Gastroesophageal sphincter (tissue), 3 donors: ENCODE measurements at regions not wholly inside any gene's neighbourhood (a gene's known extent, or its start where the extent isn't known, plus 50 kb on each side); places are given as distances from the start of the nearest gene placed in this dataset.

Experiments used
- CTCF ChIP-seq, 4 experiments: fragments of 200-600 bp in 2 of 4; fragments of 450-650 bp in 2 of 4; sonication (generic) in 1 of 4; IDR thresholded peaks; one replicate each; pipeline ENCODE4 v1.5.1; 2017 to 2019; ENCODE audit warnings: antibody characterized with exemption in 4 of 4, mild to moderate bottlenecking in 2 of 4, moderate library complexity in 2 of 4
- EP300 ChIP-seq: sonication (generic); formaldehyde crosslinking; IDR thresholded peaks from one replicate; pipeline ENCODE4 v1.6.1; 2017; ENCODE audit warnings: antibody characterized with exemption, mild to moderate bottlenecking
- POLR2A ChIP-seq, 2 donors: fragments of 450-650 bp; IDR thresholded peaks; one replicate each; pipeline ENCODE4 v1.6.1; 2017; ENCODE audit warnings: antibody characterized with exemption in 2 of 2, mild to moderate bottlenecking in 2 of 2, moderate library complexity in 1 of 2
- POLR2AphosphoS5 ChIP-seq: sonication (generic); formaldehyde crosslinking; IDR thresholded peaks from one replicate; pipeline ENCODE4 v1.6.1; 2017; ENCODE audit warnings: antibody characterized with exemption

GRCh38 chr6:166046226-166046625 lies 121.4 kb downstream of the TBXT start:
- TF ChIP-seq POLR2AphosphoS5: no peak
- no peak for TF ChIP-seq CTCF (IDR thresholded peaks at IDR 0.05)
- no peak for TF ChIP-seq POLR2A (IDR thresholded peaks at IDR 0.05)
- no peak for TF ChIP-seq EP300
